GM19240 (cell line): ENCODE measurements at regions not wholly inside any gene's neighbourhood (a gene's known extent, or its start where the extent isn't known, plus 50 kb on each side); places are given as distances from the start of the nearest gene placed in this dataset.
"Not testable (repeated sequence)": the region's sequence is repeated elsewhere in the genome, so short reads cannot be mapped to it uniquely, and the experiment has no call there.

Source experiments
- DNase-seq: peaks from one replicate; pipeline ENCODE4 v3.0.0; 2011; ENCODE audit warnings: low spot score; ENCODE audit not compliant: insufficient read length

GRCh38 chr13:104525467-104525866 lies 1459.2 kb upstream of the SLC10A2 start:
- DNase-seq, result no peak

GRCh38 chr13:104522235-104523072 lies 1456.2 kb upstream of the SLC10A2 start:
- DNase-seq, result no peak

GRCh38 chr13:104510422-104510821 lies 1444.2 kb upstream of the SLC10A2 start:
- DNase-seq, result no peak

DNA sequence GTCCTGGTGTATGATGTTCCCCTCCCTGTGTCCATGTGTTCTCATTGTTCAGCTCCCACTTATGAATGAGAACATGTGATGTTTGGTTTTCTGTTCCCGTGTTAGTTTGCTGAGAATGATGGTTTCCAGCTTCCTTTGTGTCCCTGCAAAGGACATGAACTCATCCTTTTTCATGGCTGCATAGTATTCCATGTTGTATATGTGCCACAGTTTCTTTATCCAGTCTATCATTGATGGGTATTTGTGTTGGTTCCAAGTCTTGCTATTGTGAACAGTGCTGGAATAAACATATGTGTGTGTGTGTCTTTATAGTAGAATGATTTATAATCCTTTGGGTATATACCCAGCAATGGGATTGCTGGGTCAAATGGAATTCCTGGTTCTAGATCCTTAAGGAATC lies 1427.3 kb upstream of the SLC10A2 start:
- DNase-seq, result not testable (repeated sequence)

GRCh38 chr13:104491916-104492315 lies 1425.7 kb upstream of the SLC10A2 start:
- no peak for DNase-seq

DNA sequence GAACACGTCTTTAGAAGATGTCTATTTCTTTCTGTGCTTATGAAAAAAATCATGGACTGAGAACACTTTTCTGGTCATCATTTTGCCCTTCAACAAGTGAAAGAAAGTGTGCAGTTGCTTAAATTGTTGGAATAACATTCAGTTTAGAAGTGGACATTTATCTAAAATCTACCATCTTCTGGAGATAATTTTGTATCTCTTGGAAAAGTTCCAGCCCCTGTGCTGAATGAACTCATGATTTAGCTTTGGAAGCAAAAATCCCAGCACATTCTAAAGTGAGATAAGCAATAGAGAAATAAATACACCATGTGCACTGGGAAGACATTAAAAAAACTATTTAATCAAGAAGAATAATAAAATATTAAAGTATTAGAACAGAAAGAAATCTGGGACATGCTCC lies 1420.8 kb upstream of the SLC10A2 start:
- no peak for DNase-seq

DNA sequence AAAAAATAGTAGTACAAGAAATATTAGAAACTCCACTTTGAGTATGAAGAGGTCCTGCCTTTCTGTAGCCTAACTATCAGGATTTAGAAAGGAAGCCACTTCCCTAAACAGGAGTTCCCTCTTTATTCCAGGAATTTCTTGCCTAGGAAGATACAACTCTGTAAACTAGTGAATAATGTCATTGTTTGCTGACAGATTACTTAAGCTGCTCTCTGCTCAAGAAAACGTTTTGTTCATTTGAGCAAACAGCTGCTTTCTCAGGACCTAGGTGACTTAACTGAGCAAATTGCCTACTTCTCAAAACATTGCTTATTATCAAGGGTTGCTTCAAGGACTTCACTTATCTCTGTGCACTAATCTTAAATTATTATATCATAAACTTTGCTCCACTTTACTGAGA lies 1419.4 kb upstream of the SLC10A2 start:
- DNase-seq, result no peak

GRCh38 chr13:104483631-104484030 lies 1417.4 kb upstream of the SLC10A2 start:
- no peak for DNase-seq

GRCh38 chr13:104477261-104477660 lies 1411.0 kb upstream of the SLC10A2 start:
- DNase-seq, result no peak

GRCh38 chr13:104473936-104474335 lies 1407.7 kb upstream of the SLC10A2 start:
- no peak for DNase-seq

DNA sequence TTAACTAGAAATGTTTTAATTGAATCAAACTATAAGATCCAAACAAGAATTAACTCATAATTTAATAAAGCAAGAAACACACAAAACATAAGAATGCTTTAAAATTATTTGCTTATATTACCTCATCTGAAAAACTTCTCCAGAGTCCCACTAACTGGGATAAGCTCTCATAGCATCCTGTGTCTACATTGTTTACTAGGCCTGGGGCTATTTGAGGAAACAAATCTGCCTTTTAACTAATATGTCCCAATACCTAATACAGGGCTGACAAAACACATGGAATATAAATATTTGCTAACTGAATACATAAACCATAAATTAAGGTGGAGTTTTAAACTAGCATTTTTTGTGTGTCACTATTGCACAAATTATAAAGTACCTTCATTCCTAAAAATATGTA lies 1399.8 kb upstream of the SLC10A2 start:
- DNase-seq, result no peak

DNA sequence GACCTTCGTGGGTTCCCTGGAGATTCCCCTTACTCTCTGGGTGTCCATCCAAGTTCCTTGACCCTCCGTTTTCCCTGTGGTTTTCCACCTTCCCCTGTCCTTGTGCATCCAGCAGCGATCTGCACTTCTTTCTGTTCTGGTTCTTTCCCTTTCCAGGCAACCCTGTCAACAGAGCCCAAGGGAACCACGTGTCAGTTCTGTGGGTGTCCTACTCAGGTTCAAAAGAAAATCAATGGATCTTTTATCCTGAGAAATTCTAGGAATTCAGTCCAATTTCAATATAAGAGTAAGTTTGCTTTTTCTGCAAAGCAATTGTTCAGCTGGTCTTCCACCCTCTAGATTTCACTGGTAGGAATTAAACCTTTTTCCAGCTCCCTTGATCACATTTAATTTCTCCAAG lies 1394.8 kb upstream of the SLC10A2 start:
- DNase-seq, result no peak

DNA sequence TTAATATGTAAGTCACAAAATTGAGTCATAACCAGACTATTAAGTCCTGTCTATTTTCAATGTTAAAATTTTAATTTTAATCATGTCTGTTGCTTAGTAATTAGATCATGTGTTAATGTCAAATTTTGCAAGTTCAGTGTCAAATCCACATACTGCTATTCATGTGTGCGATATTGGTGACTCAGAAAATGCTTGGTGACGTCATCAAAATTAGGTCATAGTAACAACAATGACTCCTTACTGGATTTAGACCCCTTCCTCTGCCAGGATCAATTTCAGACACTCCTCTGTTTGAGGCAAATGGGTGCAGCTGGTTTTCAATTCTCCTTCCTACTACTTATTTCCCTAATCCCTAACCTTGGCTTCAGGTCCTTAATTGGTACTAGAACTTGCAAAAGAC lies 1394.3 kb upstream of the SLC10A2 start:
- DNase-seq, result no peak

DNA sequence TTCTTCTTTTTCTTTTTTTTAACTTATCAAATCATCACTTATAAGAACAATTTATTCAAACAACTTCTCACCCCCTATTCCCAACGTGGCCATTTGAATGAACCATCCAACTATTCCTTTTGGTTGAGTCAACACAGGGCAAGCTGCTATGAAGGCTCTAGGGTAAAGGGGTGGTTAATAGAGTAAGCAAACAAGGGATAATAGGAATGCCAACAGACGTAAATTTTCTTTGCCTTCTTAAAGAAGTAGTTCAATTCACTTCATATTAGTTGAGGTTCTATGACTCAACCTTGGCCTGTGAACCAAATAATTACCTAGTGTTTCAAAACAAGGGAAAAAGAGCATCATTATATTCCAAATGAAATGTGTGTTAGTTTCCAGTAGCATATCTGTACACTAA lies 1383.8 kb upstream of the SLC10A2 start:
- DNase-seq, result no peak

DNA sequence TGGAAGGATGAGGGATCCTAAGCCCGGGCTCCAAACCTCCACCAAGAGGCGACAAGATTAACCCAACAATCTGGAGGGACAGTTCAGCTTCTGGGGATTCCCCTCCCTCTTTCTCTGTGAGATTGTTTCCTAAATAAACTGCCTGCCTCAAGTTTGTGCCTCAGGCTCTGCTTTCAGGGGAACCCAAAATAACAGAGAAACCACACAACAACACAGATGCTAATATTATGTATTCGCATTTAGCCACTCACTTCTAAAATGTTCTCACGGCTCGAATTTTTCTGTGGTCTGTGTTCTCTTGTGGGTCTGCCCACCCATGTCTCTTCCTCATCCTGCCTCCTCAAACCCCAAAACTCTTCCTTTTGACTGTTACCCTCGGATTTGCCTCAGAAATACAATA lies 1381.1 kb upstream of the SLC10A2 start:
- no peak for DNase-seq

- no peak for DNase-seq
Observed at GRCh38 chr13:104442536-104442935, 1376.3 kb upstream of the SLC10A2 start.

DNA sequence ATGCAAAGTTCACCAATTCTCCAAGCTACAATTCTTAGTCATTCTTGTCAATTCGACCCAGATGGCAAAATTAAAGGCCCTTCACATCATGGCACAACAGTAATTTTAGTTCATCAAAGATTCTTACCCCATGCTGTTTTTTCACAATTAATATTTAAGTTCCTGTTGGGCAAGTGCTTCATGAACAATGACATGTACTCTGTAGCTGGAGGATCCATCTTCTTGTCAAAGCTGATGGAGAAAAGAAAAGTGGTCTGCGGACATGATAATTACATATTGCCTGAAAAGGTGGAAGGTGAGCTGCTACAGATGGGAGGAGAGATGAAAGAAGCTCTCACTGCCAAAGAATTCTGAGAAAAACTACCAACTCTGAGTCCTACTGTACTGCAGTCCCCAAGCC lies 1370.3 kb upstream of the SLC10A2 start:
- DNase-seq, result no peak

GRCh38 chr13:104431895-104432294 lies 1365.7 kb upstream of the SLC10A2 start:
- no peak for DNase-seq

DNA sequence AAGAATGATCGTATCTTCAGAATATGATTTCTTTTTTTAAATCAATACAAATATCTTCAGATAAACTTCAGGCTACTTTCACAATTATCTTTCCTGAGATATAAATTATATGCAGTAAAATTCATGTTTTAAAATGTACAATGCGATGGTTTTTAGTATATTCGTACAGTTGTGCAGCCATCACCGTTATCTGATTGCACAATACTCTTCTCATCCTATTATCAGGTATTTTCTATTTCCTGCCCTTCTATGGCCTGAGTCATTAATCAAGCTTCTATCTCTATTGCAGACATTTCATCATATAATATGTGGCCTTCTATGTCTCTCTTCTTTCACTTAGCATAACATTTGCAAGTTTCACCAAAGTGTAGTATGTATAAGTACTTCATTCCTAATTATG lies 1360.2 kb upstream of the SLC10A2 start:
- DNase-seq, result no peak

DNA sequence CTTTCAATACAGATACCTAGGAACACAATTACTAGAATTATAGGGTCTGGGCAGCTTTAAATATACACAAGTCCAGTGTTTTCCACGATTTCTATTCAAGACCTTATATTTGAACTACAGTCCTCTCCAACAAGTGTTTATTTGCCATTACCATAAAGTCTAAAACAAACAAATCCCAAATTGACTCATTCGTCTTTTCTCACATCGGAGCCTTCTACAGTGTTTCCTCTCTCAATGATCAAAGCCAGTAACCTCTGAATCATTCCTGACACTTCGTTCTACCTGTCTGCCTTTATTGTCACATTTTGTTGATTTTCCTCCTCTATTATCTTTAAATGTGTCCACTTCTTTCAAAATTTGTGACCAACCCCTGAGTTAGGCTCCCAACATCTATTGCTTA lies 1356.5 kb upstream of the SLC10A2 start:
- DNase-seq, result no peak

DNA sequence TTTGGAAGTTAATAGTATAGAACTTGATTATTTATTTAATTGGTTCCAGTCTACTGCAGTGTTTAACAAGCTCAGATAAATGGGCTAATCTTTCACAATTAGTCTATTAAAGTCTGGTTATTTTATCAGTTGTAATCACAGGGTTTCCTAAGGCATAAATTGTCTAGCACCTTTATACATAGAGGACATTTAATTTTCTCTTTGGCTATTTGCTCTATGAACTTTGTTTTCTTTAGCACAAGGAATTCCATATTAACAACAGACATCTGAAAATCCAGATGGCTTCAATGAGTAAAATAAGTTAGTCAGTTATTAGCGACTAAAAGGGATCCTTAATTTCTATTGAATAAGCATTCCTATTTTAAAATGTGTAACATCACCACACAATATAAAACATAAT lies 1350.8 kb upstream of the SLC10A2 start:
- no peak for DNase-seq

- DNase-seq, result no peak
Observed at GRCh38 chr13:104414771-104415170, 1348.6 kb upstream of the SLC10A2 start.

DNA sequence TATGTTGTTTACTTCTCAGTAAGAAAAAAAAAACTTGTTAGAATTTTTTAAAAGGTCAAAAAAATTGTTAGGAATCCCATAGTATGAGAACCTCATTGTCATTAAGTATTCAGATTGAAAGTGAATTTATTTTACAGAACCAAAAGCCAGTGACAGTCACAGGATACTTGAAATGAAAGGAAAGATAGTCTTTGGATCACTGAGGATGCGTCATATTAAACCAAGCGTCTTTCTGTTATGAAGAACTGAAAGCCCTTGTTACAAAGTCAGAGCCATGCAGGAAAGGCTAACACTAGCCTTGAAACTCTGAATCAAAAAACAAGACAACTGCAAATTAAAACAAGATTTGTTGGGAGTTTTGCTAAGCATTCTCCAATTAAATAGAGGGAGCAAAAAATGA lies 1348.0 kb upstream of the SLC10A2 start:
- no peak for DNase-seq
